ENCODE measurements at regions not wholly inside any gene's neighbourhood (a gene's known extent, or its start where the extent isn't known, plus 50 kb on each side); places are given as distances from the start of the nearest gene placed in this dataset.

GRCh38 chr19:30077851-30078355 is 135.9 kb downstream of the URI1 start:
- H3K4me3 Mint-ChIP-seq: no peak overlapping the region
- no peaks in the 10 kb centered on the region for H3K9me3 Mint-ChIP-seq (ENCODE audit: insufficient read depth)
- no peak for DNase-seq
- intact Hi-C loops (cut with micrococcal nuclease): no loop called here
- Histone ChIP-seq H3K4me1 (ENCODE audit: control insufficient read depth in 2 of 2, insufficient read depth in 2 of 2, low read length in 2 of 2) (no peaks in the 10 kb centered on the region), H3K9me3 (ENCODE audit: control extremely low read depth in 1 of 3, control insufficient read depth in 2 of 3, insufficient read depth in 1 of 3, low read length in 2 of 3) (peaks cover 0 to 13% (median 0%) of the 10 kb centered on the region in 3 donors), H3K27ac (ENCODE audit: low read length in 2 of 2) (no peak overlapping the region), H3K79me2 (ENCODE audit: control insufficient read depth, insufficient read depth, low read length) (no peaks in the 10 kb centered on the region), H2AFZ (ENCODE audit: insufficient read depth, low read depth, low read length, poor library complexity, severe bottlenecking) (no peak overlapping the region), H3K36me3 (replicated peaks in 1 of 2; ENCODE audit: control extremely low read depth in 1 of 2, control insufficient read depth in 1 of 2, extremely low read depth in 1 of 2, insufficient read depth in 2 of 2, low read length in 1 of 2) (no peaks in the 10 kb centered on the region), H3K27me3 (replicated peaks in 1 of 4; ENCODE audit: control extremely low read depth in 1 of 4, control insufficient read depth in 3 of 4, insufficient read depth in 4 of 4, low read length in 3 of 4) (peaks cover 0 to 6% (median 0%) of the 10 kb centered on the region in 4 experiments), H4K20me1 (ENCODE audit: control insufficient read depth, insufficient read depth, low read length, poor library complexity, severe bottlenecking) (no peaks in the 10 kb centered on the region), H3K4me2 (replicated peaks; ENCODE audit: low read depth, low read length, poor library complexity, severe bottlenecking) (no peak overlapping the region), H3K9ac (ENCODE audit: low read length) (no peak overlapping the region), H3K4me3 (ENCODE audit: control extremely low read depth in 1 of 5, extremely low read depth in 1 of 5, insufficient read depth in 1 of 5, low read depth in 2 of 5, low read length in 4 of 5) (no peak overlapping the region)
- no peak overlapping the region for H3K27ac Mint-ChIP-seq
- no peak for ATAC-seq (ENCODE audit: low read depth)
- ChIA-PET CTCF (no interaction called here), POLR2A (no interaction called here)
- TF ChIP-seq EZH2 (IDR thresholded peaks at IDR 0.05; ENCODE audit: borderline replicate concordance, insufficient read depth, low read depth, low read length, poor library complexity, severe bottlenecking) (no peak), CTCF (IDR thresholded peaks at IDR 0.05) (no peak)
- H3K4me1 Mint-ChIP-seq: no peaks in the 10 kb centered on the region
- H3K27me3 Mint-ChIP-seq: peaks cover 8% of the 10 kb centered on the region
- 95% methylated on average over 9 of the region's 10 CpGs for WGBS (ENCODE audit: insufficient coverage)

- no peak overlapping the region for H3K9ac ChIP-seq (ENCODE audit: low read length)
- Mint-ChIP-seq H3K27me3 (peaks cover 8% of the 10 kb centered on the region), H3K9me3 (ENCODE audit: insufficient read depth) (no peaks in the 10 kb centered on the region), H3K4me1 (no peaks in the 10 kb centered on the region), H3K27ac (no peak overlapping the region), H3K4me3 (no peak overlapping the region)
- intact Hi-C loops (cut with micrococcal nuclease): no loop called here
- H3K4me1 ChIP-seq (ENCODE audit: control insufficient read depth in 2 of 2, insufficient read depth in 2 of 2, low read length in 2 of 2): no peaks in the 10 kb centered on the region
- POLR2A ChIA-PET: no interaction called here
- peaks cover 0 to 6% (median 0%) of the 10 kb centered on the region in 4 experiments for H3K27me3 ChIP-seq (replicated peaks in 1 of 4; ENCODE audit: control extremely low read depth in 1 of 4, control insufficient read depth in 3 of 4, insufficient read depth in 4 of 4, low read length in 3 of 4)
- DNase-seq (no peak), ATAC-seq (ENCODE audit: low read depth) (no peak)
- H3K9me3 ChIP-seq (ENCODE audit: control extremely low read depth in 1 of 3, control insufficient read depth in 2 of 3, insufficient read depth in 1 of 3, low read length in 2 of 3): peaks cover 0 to 15% (median 0%) of the 10 kb centered on the region in 3 donors
- CTCF ChIA-PET: no interaction called here
- H3K4me2 ChIP-seq (replicated peaks; ENCODE audit: low read depth, low read length, poor library complexity, severe bottlenecking): no peak overlapping the region
- H2AFZ ChIP-seq (ENCODE audit: insufficient read depth, low read depth, low read length, poor library complexity, severe bottlenecking): no peak overlapping the region
- no peaks in the 10 kb centered on the region for H3K36me3 ChIP-seq (replicated peaks in 1 of 2; ENCODE audit: control extremely low read depth in 1 of 2, control insufficient read depth in 1 of 2, extremely low read depth in 1 of 2, insufficient read depth in 2 of 2, low read length in 1 of 2)
- 87% methylated on average over 4 of the region's 5 CpGs for WGBS (ENCODE audit: insufficient coverage)
- no peaks in the 10 kb centered on the region for H4K20me1 ChIP-seq (ENCODE audit: control insufficient read depth, insufficient read depth, low read length, poor library complexity, severe bottlenecking)
- TF ChIP-seq EZH2 (IDR thresholded peaks at IDR 0.05; ENCODE audit: borderline replicate concordance, insufficient read depth, low read depth, low read length, poor library complexity, severe bottlenecking) (no peak), CTCF (IDR thresholded peaks at IDR 0.05) (no peak)
- no peak overlapping the region for H3K27ac ChIP-seq (ENCODE audit: low read length in 2 of 2)
- H3K79me2 ChIP-seq (ENCODE audit: control insufficient read depth, insufficient read depth, low read length): no peaks in the 10 kb centered on the region
- no peak overlapping the region for H3K4me3 ChIP-seq (ENCODE audit: control extremely low read depth in 1 of 5, extremely low read depth in 1 of 5, insufficient read depth in 1 of 5, low read depth in 2 of 5, low read length in 4 of 5)
Observed at GRCh38 chr19:30078381-30078910, 136.4 kb downstream of the URI1 start.
